HEK293 (cell line): ENCODE measurements at regions not wholly inside any gene's neighbourhood (a gene's known extent, or its start where the extent isn't known, plus 50 kb on each side); places are given as distances from the start of the nearest gene placed in this dataset.

Experiments
- CTCF ChIA-PET: fragments of 350-600 bp; formaldehyde crosslinking; extraction: SDS; loops from one replicate; lab custom pipeline; 2021; ENCODE audit warnings: antibody characterized with exemption; lab: Yijun Ruan, JAX
- POLR2A ChIA-PET: fragments of 300-600 bp; formaldehyde crosslinking; extraction: SDS; loops from one replicate; lab custom pipeline; 2020; ENCODE audit warnings: antibody characterized with exemption, inconsistent platforms; lab: Yijun Ruan, JAX
- H3K27ac ChIP-seq: fragments of 200-500 bp; sonication (Bioruptor generic); 2 replicates; pipeline ENCODE4 v1.5.1; 2014; ENCODE audit warnings: low read depth, low read length, control low read depth, inconsistent platforms; ENCODE audit errors: extremely low read depth
- H3K36me3 ChIP-seq, 2 experiments: fragments of 200-500 bp in 1 of 2; sonication (Bioruptor generic) in 1 of 2; 1 replicate in 1 of 2; 2 replicates in 1 of 2; pipeline ENCODE4 v1.5.1; 2014 to 2017; ENCODE audit warnings: inconsistent platforms in 2 of 2, low read length in 2 of 2; ENCODE audit not compliant: control insufficient read depth in 2 of 2, insufficient read depth in 1 of 2
- H3K4me1 ChIP-seq: fragments of 200-500 bp; sonication (Bioruptor generic); 2 replicates; pipeline ENCODE4 v1.5.1; 2014; ENCODE audit warnings: mild to moderate bottlenecking, low read length, inconsistent platforms; ENCODE audit not compliant: control insufficient read depth, insufficient read depth
- H3K4me3 ChIP-seq: 2 replicates; pipeline ENCODE4 v1.5.1; 2011; ENCODE audit warnings: low read depth, mild to moderate bottlenecking, control low read depth, low read length, moderate library complexity
- H3K9me3 ChIP-seq: fragments of 200-500 bp; sonication (Bioruptor generic); 2 replicates; pipeline ENCODE4 v1.5.1; 2014; ENCODE audit warnings: low read depth, low read length, inconsistent platforms; ENCODE audit not compliant: control insufficient read depth, insufficient read depth
- BCL11A ChIP-seq: fragments of 450-650 bp; formaldehyde crosslinking; IDR thresholded peaks from 2 replicates; pipeline ENCODE4 v1.5.1; 2016; ENCODE audit warnings: low read depth, missing biosample characterization, missing genetic modification characterization
- BCL11B ChIP-seq: fragments of 450-650 bp; formaldehyde crosslinking; IDR thresholded peaks from 2 replicates; pipeline ENCODE4 v1.5.1; 2016; ENCODE audit warnings: low read depth, missing biosample characterization, missing genetic modification characterization
- HOXA7 ChIP-seq: sonication (generic); formaldehyde crosslinking; IDR thresholded peaks from 2 replicates; pipeline ENCODE4 v1.8.1; 2022; ENCODE audit warnings: missing genetic modification reagents, borderline replicate concordance
- ZBTB20 ChIP-seq: fragments of 450-650 bp; formaldehyde crosslinking; IDR thresholded peaks from 2 replicates; pipeline ENCODE4 v1.5.1; 2016; ENCODE audit warnings: missing biosample characterization, missing genetic modification characterization
- ZBTB26 ChIP-seq: fragments of 450-650 bp; formaldehyde crosslinking; optimal IDR thresholded peaks from 2 replicates; pipeline ENCODE3; 2016; ENCODE audit warnings: missing biosample characterization, mild to moderate bottlenecking, missing genetic modification characterization
- ZBTB49 ChIP-seq: fragments of 450-650 bp; formaldehyde crosslinking; IDR thresholded peaks from 2 replicates; pipeline ENCODE4 v1.5.1; 2016; ENCODE audit warnings: missing biosample characterization, missing genetic modification characterization, low read depth
- ZBTB7A ChIP-seq: fragments of 450-650 bp; formaldehyde crosslinking; IDR thresholded peaks from 2 replicates; pipeline ENCODE4 v1.5.1; 2016; ENCODE audit warnings: low read depth, missing biosample characterization, missing genetic modification characterization
- ZFP41 ChIP-seq: fragments of 450-650 bp; formaldehyde crosslinking; IDR thresholded peaks from 2 replicates; pipeline ENCODE4 v1.5.1; 2016; ENCODE audit warnings: missing biosample characterization, missing genetic modification characterization, borderline replicate concordance
- ZFP69B ChIP-seq: fragments of 450-650 bp; formaldehyde crosslinking; IDR thresholded peaks from 2 replicates; pipeline ENCODE4 v1.5.1; 2016; ENCODE audit warnings: missing biosample characterization, missing genetic modification characterization
- ZNF10 ChIP-seq: fragments of 450-650 bp; formaldehyde crosslinking; IDR thresholded peaks from 2 replicates; pipeline ENCODE4 v1.5.1; 2017; ENCODE audit warnings: missing biosample characterization, missing genetic modification characterization
- ZNF114 ChIP-seq: fragments of 450-650 bp; formaldehyde crosslinking; IDR thresholded peaks from 2 replicates; pipeline ENCODE4 v1.5.0; 2017; ENCODE audit warnings: missing biosample characterization, missing genetic modification characterization
- ZNF155 ChIP-seq: fragments of 450-650 bp; formaldehyde crosslinking; IDR thresholded peaks from 2 replicates; pipeline ENCODE4 v1.5.1; 2016; ENCODE audit warnings: missing biosample characterization, missing genetic modification characterization
- ZNF211 ChIP-seq: fragments of 450-650 bp; formaldehyde crosslinking; IDR thresholded peaks from 2 replicates; pipeline ENCODE4 v1.5.1; 2016; ENCODE audit warnings: low read depth, missing biosample characterization, missing genetic modification characterization
- ZNF223 ChIP-seq: fragments of 450-650 bp; formaldehyde crosslinking; IDR thresholded peaks from 2 replicates; pipeline ENCODE4 v1.5.1; 2016; ENCODE audit warnings: missing biosample characterization, missing genetic modification characterization
- ZNF354C ChIP-seq: fragments of 450-650 bp; formaldehyde crosslinking; IDR thresholded peaks from 2 replicates; pipeline ENCODE4 v1.5.1; 2016; ENCODE audit warnings: missing biosample characterization, missing genetic modification characterization, low read depth, borderline replicate concordance
- ZNF426 ChIP-seq: fragments of 450-650 bp; formaldehyde crosslinking; IDR thresholded peaks from 2 replicates; pipeline ENCODE4 v1.5.1; 2017; ENCODE audit warnings: missing biosample characterization, missing genetic modification characterization, mild to moderate bottlenecking, inconsistent platforms, moderate library complexity
- ZNF473 ChIP-seq: fragments of 450-650 bp; formaldehyde crosslinking; IDR thresholded peaks from 2 replicates; pipeline ENCODE4 v1.5.1; 2017; ENCODE audit warnings: missing biosample characterization, missing genetic modification characterization
- ZNF549 ChIP-seq: fragments of 450-650 bp; IDR thresholded peaks from 2 replicates; pipeline ENCODE4 v1.5.1; 2018; ENCODE audit warnings: missing biosample characterization, missing genetic modification characterization, mild to moderate bottlenecking, inconsistent platforms, moderate library complexity
- ZNF561 ChIP-seq: fragments of 450-650 bp; IDR thresholded peaks from 2 replicates; pipeline ENCODE4 v1.5.1; 2018; ENCODE audit warnings: missing biosample characterization, missing genetic modification characterization, borderline replicate concordance
- ZNF626 ChIP-seq: fragments of 450-650 bp; sonication (Bioruptor Pico); formaldehyde crosslinking; IDR thresholded peaks from 2 replicates; pipeline ENCODE4 v1.5.1; 2018; ENCODE audit warnings: missing biosample characterization, missing genetic modification characterization, inconsistent platforms
- ZNF670 ChIP-seq: fragments of 450-650 bp; formaldehyde crosslinking; IDR thresholded peaks from 2 replicates; pipeline ENCODE4 v1.5.1; 2016; ENCODE audit warnings: missing biosample characterization, missing genetic modification characterization, low read depth
- ZXDB ChIP-seq: fragments of 450-650 bp; formaldehyde crosslinking; IDR thresholded peaks from 2 replicates; pipeline ENCODE4 v1.5.1; 2016; ENCODE audit warnings: missing biosample characterization, missing genetic modification characterization

- Histone ChIP-seq H3K4me1 (no peaks in the 10 kb centered on the region), H3K9me3 (no peaks in the 10 kb centered on the region), H3K36me3 (no peaks in the 10 kb centered on the region), H3K4me3 (no peak overlapping the region), H3K27ac (no peak overlapping the region)
- TF ChIP-seq ZFP41 (tag by site-specific recombination) (no peak), BCL11A (tag by site-specific recombination) (no peak), ZNF426 (no peak)
- CTCF ChIA-PET = no interaction called here
- POLR2A ChIA-PET = no interaction called here
Measured at GRCh38 chr6:129955584-129955983, 62.8 kb upstream of the L3MBTL3 start.

- Histone ChIP-seq H3K4me1 (no peaks in the 10 kb centered on the region), H3K4me3 (no peak overlapping the region), H3K36me3 (no peaks in the 10 kb centered on the region), H3K9me3 (no peaks in the 10 kb centered on the region)
- ChIA-PET CTCF (interaction anchor here (1.0 kb wide), 1 partner anchor 16 kb away, joined by 3 read pairs; no protein-coding TSS in a partner anchor), POLR2A (no interaction called here)
- TF ChIP-seq ZNF561 (tag by site-specific recombination) (no peak), ZNF473 (tag by site-specific recombination) (no peak), ZNF155 (tag by site-specific recombination) (no peak), ZNF211 (tag by site-specific recombination) (no peak), ZBTB49 (tag by site-specific recombination) (no peak), ZBTB20 (tag by site-specific recombination) (no peak), ZBTB7A (no peak), ZNF354C (no peak), ZNF10 (no peak), ZNF626 (no peak), ZXDB (tag by site-specific recombination) (no peak), HOXA7 (no peak), ZFP69B (tag by site-specific recombination) (no peak), ZNF549 (tag by site-specific recombination) (no peak), ZBTB26 (tag by site-specific recombination) (no peak), ZNF223 (no peak), BCL11B (tag by site-specific recombination) (no peak), ZNF114 (no peak), ZNF670 (no peak)
- TF ChIP-seq, all 188 proteins: peak for 0
- H3K27ac ChIP-seq = no peak overlapping the region
Measured at GRCh38 chr6:129954749-129955431, 63.5 kb upstream of the L3MBTL3 start.
